ENCODE measurements at regions not wholly inside any gene's neighbourhood (a gene's known extent, or its start where the extent isn't known, plus 50 kb on each side); places are given as distances from the start of the nearest gene placed in this dataset.

DNA sequence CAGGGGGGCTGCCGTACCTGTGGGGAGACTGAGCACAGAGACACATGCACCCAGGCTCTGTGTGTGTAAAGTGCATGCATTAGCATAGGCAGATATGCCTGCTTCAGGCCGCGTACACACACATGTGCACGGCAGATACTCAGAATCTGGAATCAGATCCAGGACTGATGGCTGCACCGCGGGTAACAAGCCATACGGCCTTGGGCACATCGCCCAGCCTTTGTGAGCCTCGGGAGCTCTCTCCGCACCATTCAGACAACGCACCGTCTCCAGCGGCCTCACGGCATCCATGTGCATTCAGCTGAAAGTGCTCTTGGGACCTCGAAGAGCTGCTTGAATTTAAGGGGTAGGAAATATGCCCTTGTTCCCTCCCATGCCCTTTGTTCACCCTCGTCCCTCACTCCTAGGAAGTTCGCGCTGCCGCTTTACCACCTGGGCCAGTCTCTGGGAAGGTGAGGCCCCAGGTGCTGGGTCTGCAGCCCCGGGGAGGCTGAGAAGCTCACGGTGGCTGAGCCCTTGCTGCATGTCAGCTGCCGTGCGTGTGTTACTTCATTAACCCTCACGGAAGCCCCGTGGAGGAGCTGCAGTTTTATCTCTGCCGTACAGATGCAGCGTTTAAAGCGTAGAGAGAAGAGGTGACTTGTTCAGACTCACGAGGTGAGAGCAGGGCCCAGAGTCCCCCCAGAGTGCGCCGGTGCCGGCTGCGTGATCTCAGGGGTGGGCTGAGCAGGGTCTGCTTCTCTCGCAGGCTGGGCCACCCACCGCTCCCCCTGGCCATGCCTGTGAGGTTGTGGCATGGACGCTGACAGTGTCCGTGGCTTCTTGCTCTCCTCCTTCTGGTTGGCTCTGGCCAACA lies 377.7 kb upstream of the MYT1L start:
- Histone ChIP-seq H3K27me3 (ENCODE audit: low read depth) (no peaks in the 10 kb centered on the region), H3K9me3 (no peaks in the 10 kb centered on the region), H3K36me3 (replicated peaks) (no peaks in the 10 kb centered on the region), H3K4me1 (no peaks in the 10 kb centered on the region), H3K4me3 (no peak overlapping the region)
- in situ Hi-C loops (cut with MboI; ENCODE audit: low sequenced_read_pairs) = no loop called here
- no peak for DNase-seq (ENCODE audit: low spot score in 2 of 2)

DNA sequence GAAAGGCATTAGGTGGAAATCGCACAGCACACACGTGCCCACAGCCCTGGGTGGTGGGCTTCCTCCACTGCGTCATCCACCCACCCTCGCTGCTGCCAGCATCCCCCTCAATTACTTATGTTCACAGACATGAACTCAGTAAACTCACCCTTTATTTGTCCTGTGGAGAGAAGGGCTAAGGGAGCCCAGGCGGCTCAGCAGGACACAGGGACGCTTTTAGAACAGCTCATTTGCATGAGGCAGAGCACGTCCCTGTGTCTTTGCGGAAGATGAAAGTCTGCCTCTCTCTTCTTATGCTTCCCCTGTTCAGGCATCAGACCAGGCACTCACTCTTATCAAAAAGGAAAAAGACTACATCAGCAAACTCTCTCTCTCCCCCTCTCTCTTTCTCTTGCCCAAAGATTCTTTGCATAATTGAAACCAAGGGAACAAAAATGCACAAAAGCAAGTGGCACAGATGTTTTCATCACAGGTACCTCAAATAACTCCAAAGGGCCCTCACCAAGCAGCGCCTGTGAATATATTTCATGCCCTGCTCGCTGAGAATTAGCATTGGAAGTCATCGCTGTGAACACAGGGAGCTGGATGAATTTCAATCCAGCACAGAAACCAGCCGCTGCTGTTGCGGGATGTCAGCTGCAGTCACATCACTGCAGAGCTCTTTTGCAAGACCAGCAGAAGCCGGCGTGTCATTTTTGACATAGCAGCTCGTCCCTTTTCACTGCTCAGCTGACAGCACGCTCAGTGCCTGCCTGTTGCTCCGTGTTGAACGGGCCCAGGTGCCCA lies 376.3 kb upstream of the MYT1L start:
- no peaks in the 10 kb centered on the region for H3K27me3 ChIP-seq (ENCODE audit: low read depth)
- in situ Hi-C loops (cut with MboI; ENCODE audit: low sequenced_read_pairs) = no loop called here
- no peaks in the 10 kb centered on the region for H3K9me3 ChIP-seq
- no peak for DNase-seq (ENCODE audit: low spot score in 2 of 2)
- H3K36me3 ChIP-seq (replicated peaks) = no peaks in the 10 kb centered on the region
- no peak overlapping the region for H3K4me3 ChIP-seq
- no peaks in the 10 kb centered on the region for H3K4me1 ChIP-seq

- H3K4me1 ChIP-seq = no peaks in the 10 kb centered on the region
- no peaks in the 10 kb centered on the region for H3K27me3 ChIP-seq (ENCODE audit: low read depth)
- H3K9me3 ChIP-seq = no peaks in the 10 kb centered on the region
- H3K4me3 ChIP-seq = no peak overlapping the region
- in situ Hi-C loops (cut with MboI; ENCODE audit: low sequenced_read_pairs) = no loop called here
- H3K36me3 ChIP-seq (replicated peaks) = no peaks in the 10 kb centered on the region
- no peak for DNase-seq (ENCODE audit: low spot score in 2 of 2)
Measured at GRCh38 chr2:2706306-2706705, 375.2 kb upstream of the MYT1L start.

- no peaks in the 10 kb centered on the region for H3K36me3 ChIP-seq (replicated peaks)
- H3K4me3 ChIP-seq = no peak overlapping the region
- in situ Hi-C loops (cut with MboI; ENCODE audit: low sequenced_read_pairs) = no loop called here
- H3K9me3 ChIP-seq = no peaks in the 10 kb centered on the region
- no peaks in the 10 kb centered on the region for H3K27me3 ChIP-seq (ENCODE audit: low read depth)
- no peaks in the 10 kb centered on the region for H3K4me1 ChIP-seq
- no peak for DNase-seq (ENCODE audit: low spot score in 2 of 2)
Measured at GRCh38 chr2:2705871-2706270, 374.8 kb upstream of the MYT1L start.

- H3K9me3 ChIP-seq = no peaks in the 10 kb centered on the region
- H3K4me1 ChIP-seq = no peaks in the 10 kb centered on the region
- H3K4me3 ChIP-seq = no peak overlapping the region
- H3K36me3 ChIP-seq (replicated peaks) = no peaks in the 10 kb centered on the region
- no peak for DNase-seq (ENCODE audit: low spot score in 2 of 2)
- in situ Hi-C loops (cut with MboI; ENCODE audit: low sequenced_read_pairs) = no loop called here
- H3K27me3 ChIP-seq (ENCODE audit: low read depth) = no peaks in the 10 kb centered on the region
Measured at GRCh38 chr2:2704428-2705090, 373.5 kb upstream of the MYT1L start.

GRCh38 chr2:2703762-2704427 lies 372.8 kb upstream of the MYT1L start:
- no peaks in the 10 kb centered on the region for H3K9me3 ChIP-seq
- no peaks in the 10 kb centered on the region for H3K36me3 ChIP-seq (replicated peaks)
- no peak overlapping the region for H3K4me3 ChIP-seq
- no peaks in the 10 kb centered on the region for H3K27me3 ChIP-seq (ENCODE audit: low read depth)
- in situ Hi-C loops (cut with MboI; ENCODE audit: low sequenced_read_pairs) = no loop called here
- no peaks in the 10 kb centered on the region for H3K4me1 ChIP-seq
- DNase-seq (ENCODE audit: low spot score in 2 of 2) = no peak

DNA sequence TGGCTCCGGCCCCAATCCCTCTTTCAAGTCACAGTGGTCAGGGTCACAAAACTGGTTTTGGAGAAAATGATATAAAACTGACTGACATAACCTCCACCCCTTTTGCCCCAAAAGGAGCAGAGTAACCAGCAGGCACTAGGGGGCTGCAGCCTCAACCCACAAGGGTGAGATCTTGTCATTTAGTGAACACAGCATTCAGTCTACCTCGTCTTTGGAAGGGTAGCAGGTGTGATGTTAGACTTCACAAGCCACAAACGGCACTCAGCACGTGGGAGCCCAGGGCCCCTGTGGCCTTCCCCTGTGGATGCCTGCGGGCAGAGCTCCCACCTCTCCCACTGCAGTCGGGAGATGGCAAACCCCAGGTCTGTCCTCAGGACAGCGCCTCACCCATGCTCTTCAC lies 372.1 kb upstream of the MYT1L start:
- in situ Hi-C loops (cut with MboI; ENCODE audit: low sequenced_read_pairs) = no loop called here
- H3K4me3 ChIP-seq = no peak overlapping the region
- DNase-seq (ENCODE audit: low spot score in 2 of 2) = no peak
- no peaks in the 10 kb centered on the region for H3K27me3 ChIP-seq (ENCODE audit: low read depth)
- H3K36me3 ChIP-seq (replicated peaks) = no peaks in the 10 kb centered on the region
- H3K9me3 ChIP-seq = no peaks in the 10 kb centered on the region
- no peaks in the 10 kb centered on the region for H3K4me1 ChIP-seq

- in situ Hi-C loops (cut with MboI; ENCODE audit: low sequenced_read_pairs) = no loop called here
- no peaks in the 10 kb centered on the region for H3K27me3 ChIP-seq (ENCODE audit: low read depth)
- no peak for DNase-seq (ENCODE audit: low spot score in 2 of 2)
- no peaks in the 10 kb centered on the region for H3K4me1 ChIP-seq
- no peaks in the 10 kb centered on the region for H3K36me3 ChIP-seq (replicated peaks)
- no peak overlapping the region for H3K4me3 ChIP-seq
- no peaks in the 10 kb centered on the region for H3K9me3 ChIP-seq
Measured at GRCh38 chr2:2702385-2702784, 371.3 kb upstream of the MYT1L start.

- Histone ChIP-seq H3K27me3 (ENCODE audit: low read depth) (no peaks in the 10 kb centered on the region), H3K36me3 (replicated peaks) (no peaks in the 10 kb centered on the region), H3K9me3 (no peaks in the 10 kb centered on the region), H3K4me1 (no peaks in the 10 kb centered on the region), H3K4me3 (no peak overlapping the region)
- in situ Hi-C loops (cut with MboI; ENCODE audit: low sequenced_read_pairs) = no loop called here
- DNase-seq (ENCODE audit: low spot score in 2 of 2) = no peak
Measured at GRCh38 chr2:2701813-2702212, 370.7 kb upstream of the MYT1L start.

DNA sequence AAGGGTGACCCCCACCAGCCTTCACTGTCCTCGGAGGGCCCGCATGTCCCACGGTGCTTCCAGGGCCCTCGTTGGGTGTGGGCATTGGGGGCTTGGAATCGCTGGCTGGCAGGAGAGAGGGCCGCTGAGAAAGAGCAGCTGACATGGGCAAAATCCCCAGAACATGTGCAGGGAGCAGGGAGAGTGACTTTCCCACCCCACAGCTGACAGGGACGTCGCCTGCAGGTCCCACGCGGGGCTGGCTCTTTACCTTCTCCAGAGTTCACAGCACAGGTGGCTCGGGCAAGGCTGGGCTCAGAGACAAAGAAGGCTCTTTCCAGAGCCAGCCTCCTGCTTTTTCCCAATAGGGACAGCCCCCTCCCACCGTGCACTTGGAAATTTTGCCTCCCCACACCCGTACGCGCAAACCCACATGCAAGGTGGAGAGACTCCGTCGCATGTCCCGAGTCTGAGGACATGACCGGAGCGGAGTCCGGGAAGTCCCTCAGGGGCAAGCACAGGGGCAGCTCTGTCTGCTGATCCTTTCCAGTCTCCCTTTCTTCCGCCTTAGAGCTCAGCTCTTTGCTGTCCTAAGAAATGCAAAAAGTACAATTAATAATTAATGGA lies 370.2 kb upstream of the MYT1L start:
- Histone ChIP-seq H3K4me3 (no peak overlapping the region), H3K9me3 (no peaks in the 10 kb centered on the region), H3K36me3 (replicated peaks) (no peaks in the 10 kb centered on the region), H3K4me1 (no peaks in the 10 kb centered on the region), H3K27me3 (ENCODE audit: low read depth) (no peaks in the 10 kb centered on the region)
- in situ Hi-C loops (cut with MboI; ENCODE audit: low sequenced_read_pairs) = no loop called here
- no peak for DNase-seq (ENCODE audit: low spot score in 2 of 2)

DNA sequence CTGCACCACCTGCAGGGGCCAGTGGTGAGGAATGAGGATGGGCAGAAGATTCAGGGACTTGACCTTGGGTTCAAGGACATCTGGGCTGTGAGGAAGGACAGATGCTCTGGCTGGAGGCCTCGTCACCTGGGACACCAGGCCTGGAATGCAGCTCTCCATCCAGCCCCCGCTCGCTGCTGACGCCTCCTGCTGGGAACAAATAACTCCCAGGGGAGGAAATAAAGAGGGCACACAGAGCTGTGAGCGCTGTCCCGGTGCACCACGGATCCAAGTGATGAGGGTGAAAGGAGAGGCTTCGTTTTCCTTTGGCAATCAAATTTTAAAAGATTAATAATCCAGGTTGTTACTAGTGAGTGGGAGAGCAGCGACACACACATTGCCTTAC lies 368.0 kb upstream of the MYT1L start:
- Histone ChIP-seq H3K27me3 (ENCODE audit: low read depth) (no peaks in the 10 kb centered on the region), H3K36me3 (replicated peaks) (no peaks in the 10 kb centered on the region), H3K9me3 (no peaks in the 10 kb centered on the region), H3K4me1 (no peaks in the 10 kb centered on the region), H3K4me3 (no peak overlapping the region)
- no peak for DNase-seq (ENCODE audit: low spot score in 2 of 2)
- in situ Hi-C loops (cut with MboI; ENCODE audit: low sequenced_read_pairs) = no loop called here

- no peaks in the 10 kb centered on the region for H3K27me3 ChIP-seq (ENCODE audit: low read depth)
Measured at GRCh38 chr2:2698182-2699120, 367.4 kb upstream of the MYT1L start.

More at GRCh38 chr2:2698182-2699120, 367.4 kb upstream of the MYT1L start:
- Histone ChIP-seq H3K4me3 (no peak overlapping the region), H3K9me3 (no peaks in the 10 kb centered on the region), H3K36me3 (replicated peaks) (no peaks in the 10 kb centered on the region), H3K4me1 (no peaks in the 10 kb centered on the region)
- no peak for DNase-seq (ENCODE audit: low spot score in 2 of 2)
- in situ Hi-C loops (cut with MboI; ENCODE audit: low sequenced_read_pairs) = no loop called here
